Rectal smooth muscle tissue (tissue), 1 donor: ENCODE measurements at regions not wholly inside any gene's neighbourhood (a gene's known extent, or its start where the extent isn't known, plus 50 kb on each side); places are given as distances from the start of the nearest gene placed in this dataset.

Experiments
- H3K27ac ChIP-seq: one replicate; pipeline ENCODE4 v1.7.0; 2013; ENCODE audit warnings: low read depth, low read length, inconsistent platforms
- H3K27me3 ChIP-seq: one replicate; pipeline ENCODE4 v1.7.0; 2013; ENCODE audit warnings: low read length; ENCODE audit not compliant: control insufficient read depth, insufficient read depth
- H3K36me3 ChIP-seq: one replicate; pipeline ENCODE4 v1.7.0; 2013; ENCODE audit warnings: low read length; ENCODE audit not compliant: control insufficient read depth, insufficient read depth
- H3K4me1 ChIP-seq: one replicate; pipeline ENCODE4 v1.7.0; 2013; ENCODE audit warnings: low read length; ENCODE audit not compliant: control insufficient read depth, insufficient read depth
- H3K4me3 ChIP-seq: one replicate; pipeline ENCODE4 v1.7.0; 2013; ENCODE audit warnings: low read length
- H3K9ac ChIP-seq: one replicate; pipeline ENCODE4 v1.7.0; 2013; ENCODE audit warnings: low read length

DNA sequence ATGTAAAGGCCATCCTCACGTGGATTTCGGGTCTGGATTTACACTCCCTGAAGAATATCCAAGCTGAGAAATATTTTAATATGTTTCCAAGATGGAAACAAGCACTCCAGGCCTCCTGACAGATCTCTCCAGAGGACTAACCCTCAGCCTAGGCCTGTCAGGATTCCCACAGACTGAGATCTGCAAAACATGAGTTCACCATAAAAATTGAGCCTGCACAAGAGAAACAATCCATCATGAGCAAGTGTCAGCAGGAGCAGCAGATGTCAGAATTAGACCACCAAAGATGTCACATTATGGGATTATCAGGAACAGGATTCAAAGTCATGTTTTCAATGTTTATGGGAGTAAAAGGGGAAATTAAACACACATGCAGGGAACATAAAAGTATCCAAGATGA, 191.3 kb downstream of the TFCP2L1 start:
- no peaks in the 10 kb centered on the region for H3K27me3 ChIP-seq
- H3K9ac ChIP-seq, result no peak overlapping the region
- H3K27ac ChIP-seq, result no peak overlapping the region
- H3K4me3 ChIP-seq, result no peak overlapping the region
- H3K4me1 ChIP-seq, result no peaks in the 10 kb centered on the region
- H3K36me3 ChIP-seq, result no peaks in the 10 kb centered on the region

- H3K27me3 ChIP-seq, result no peaks in the 10 kb centered on the region
- no peak overlapping the region for H3K4me3 ChIP-seq
- no peak overlapping the region for H3K27ac ChIP-seq
- no peaks in the 10 kb centered on the region for H3K36me3 ChIP-seq
- H3K4me1 ChIP-seq, result no peaks in the 10 kb centered on the region
- H3K9ac ChIP-seq, result no peak overlapping the region
Measured at GRCh38 chr2:121094101-121094500, 190.9 kb downstream of the TFCP2L1 start.

DNA sequence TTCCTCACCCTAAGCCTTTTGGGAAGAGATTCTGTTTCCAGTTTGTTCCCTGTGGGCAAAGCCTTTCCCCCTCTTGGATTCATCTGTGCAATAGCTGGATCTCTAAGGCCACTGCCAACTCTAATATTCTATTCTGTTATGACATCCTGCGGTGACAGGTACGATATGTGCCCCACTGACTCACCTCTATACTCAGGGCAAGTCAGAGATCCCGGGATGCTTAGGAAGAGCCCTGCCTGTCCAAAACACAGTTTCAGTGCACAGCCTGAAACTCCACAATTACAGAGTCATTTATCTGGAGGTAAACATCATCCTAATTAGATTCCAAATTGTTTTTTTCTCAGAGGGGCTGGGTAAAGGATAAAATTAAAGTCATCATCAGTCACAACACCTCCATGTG, 190.2 kb downstream of the TFCP2L1 start:
- Histone ChIP-seq H3K9ac (no peak overlapping the region), H3K4me3 (no peak overlapping the region), H3K4me1 (no peaks in the 10 kb centered on the region), H3K27me3 (no peaks in the 10 kb centered on the region), H3K27ac (no peak overlapping the region), H3K36me3 (no peaks in the 10 kb centered on the region)

- no peak overlapping the region for H3K9ac ChIP-seq
- H3K27ac ChIP-seq, result no peak overlapping the region
- no peaks in the 10 kb centered on the region for H3K36me3 ChIP-seq
Measured at GRCh38 chr2:121095257-121096080, 189.5 kb downstream of the TFCP2L1 start.

DNA sequence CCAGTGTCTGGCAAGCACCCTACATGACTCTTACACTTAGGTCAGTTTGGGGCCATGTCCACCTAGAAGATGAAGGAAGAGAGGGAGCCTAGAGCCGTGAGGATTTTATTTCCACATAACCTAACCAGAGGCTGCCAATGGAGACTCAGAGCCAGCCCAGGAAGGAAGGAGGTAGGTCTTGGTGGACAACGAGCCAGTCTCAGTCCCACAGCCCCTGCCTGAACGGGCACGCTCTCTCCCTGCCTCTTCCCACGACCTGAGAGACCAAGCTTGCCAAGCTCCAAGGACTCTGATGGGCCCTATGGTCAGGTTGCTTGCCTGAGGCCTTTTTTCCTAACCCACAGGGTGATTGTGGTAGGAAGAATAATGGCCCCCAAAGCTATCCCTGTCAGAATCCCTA, 188.4 kb downstream of the TFCP2L1 start:
- Histone ChIP-seq H3K36me3 (no peaks in the 10 kb centered on the region), H3K27me3 (no peaks in the 10 kb centered on the region), H3K4me3 (no peak overlapping the region), H3K9ac (no peak overlapping the region), H3K4me1 (no peaks in the 10 kb centered on the region), H3K27ac (no peak overlapping the region)

More at GRCh38 chr2:121095257-121096080, 189.5 kb downstream of the TFCP2L1 start:
- Histone ChIP-seq H3K4me3 (no peak overlapping the region), H3K27me3 (no peaks in the 10 kb centered on the region), H3K4me1 (no peaks in the 10 kb centered on the region)

DNA sequence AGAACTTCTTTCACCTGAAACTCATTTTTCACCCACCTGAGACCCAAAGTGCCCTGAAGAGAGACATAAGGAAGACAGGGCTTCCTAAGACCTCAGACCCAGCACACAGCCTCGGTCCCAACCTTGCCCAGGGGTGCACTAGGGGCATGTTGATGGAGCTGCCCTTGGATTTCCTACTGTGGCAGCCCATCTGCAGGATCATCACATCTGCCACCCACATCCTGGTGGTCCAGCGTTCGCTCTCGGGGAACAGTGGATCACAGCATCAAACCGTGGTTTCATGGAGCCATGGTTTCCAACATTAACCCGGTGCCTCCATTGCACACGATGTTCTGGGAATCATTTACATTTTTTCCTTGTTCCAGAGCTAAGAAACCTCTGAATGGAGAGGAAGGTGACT, 186.4 kb downstream of the TFCP2L1 start:
- Histone ChIP-seq H3K27me3 (no peaks in the 10 kb centered on the region), H3K4me1 (no peaks in the 10 kb centered on the region), H3K9ac (no peak overlapping the region), H3K4me3 (no peak overlapping the region), H3K36me3 (no peaks in the 10 kb centered on the region), H3K27ac (no peak overlapping the region)

DNA sequence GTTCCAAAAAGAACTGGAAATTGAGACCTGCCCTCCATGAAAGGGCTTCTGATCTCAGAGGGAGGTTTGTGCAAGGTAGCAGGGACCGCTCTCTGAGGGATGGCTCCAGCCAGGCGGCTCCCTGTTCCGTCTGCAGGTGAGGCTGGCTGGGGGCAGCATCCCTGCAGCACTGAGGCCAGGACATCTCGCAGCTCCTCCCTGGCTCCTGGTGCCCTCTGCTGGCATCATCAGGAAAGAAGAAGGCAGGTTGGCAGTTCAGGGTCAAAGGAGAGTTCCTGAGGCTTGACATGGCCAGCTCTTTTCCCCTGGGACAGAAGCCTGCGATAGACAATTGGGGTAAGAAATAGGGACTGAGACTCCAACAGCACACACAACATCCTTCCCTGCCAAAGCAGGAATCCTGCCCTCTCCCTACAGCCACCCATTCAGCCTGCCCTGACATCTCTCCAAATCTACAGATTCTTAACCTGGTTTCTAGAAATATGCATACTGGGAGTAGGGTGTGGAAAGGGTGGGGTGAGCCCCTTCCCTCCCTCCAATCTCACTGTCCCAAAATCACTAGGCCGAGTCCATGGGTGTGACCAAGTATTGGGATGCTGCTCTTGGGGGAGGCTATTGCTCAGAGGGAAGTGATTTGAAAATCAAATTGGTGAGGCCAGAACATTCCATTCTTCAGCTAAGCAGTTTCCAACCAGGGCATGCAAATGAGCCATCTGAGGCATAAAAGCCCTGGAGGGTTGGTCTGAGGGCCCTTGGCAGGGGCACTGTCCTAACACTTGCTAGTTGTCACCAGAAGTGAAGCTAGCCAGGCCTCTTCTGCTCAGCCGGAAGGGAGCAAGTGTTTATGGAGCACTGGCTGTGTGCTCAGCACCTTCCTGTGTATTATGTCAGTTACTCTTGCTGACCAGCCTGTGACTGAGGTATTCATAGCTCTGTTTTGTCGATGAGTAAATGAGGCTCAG, 185.4 kb downstream of the TFCP2L1 start:
- no peak overlapping the region for H3K4me3 ChIP-seq
- no peak overlapping the region for H3K27ac ChIP-seq
- H3K27me3 ChIP-seq, result no peaks in the 10 kb centered on the region

GRCh38 chr2:121101093-121101715, 183.8 kb downstream of the TFCP2L1 start:
- H3K27ac ChIP-seq, result no peak overlapping the region
- no peaks in the 10 kb centered on the region for H3K27me3 ChIP-seq
- no peaks in the 10 kb centered on the region for H3K36me3 ChIP-seq
- no peak overlapping the region for H3K4me3 ChIP-seq
- no peak overlapping the region for H3K9ac ChIP-seq
- no peaks in the 10 kb centered on the region for H3K4me1 ChIP-seq

More for the DNA sequence above, 185.4 kb downstream of the TFCP2L1 start:
- H3K36me3 ChIP-seq, result no peaks in the 10 kb centered on the region
- no peaks in the 10 kb centered on the region for H3K4me1 ChIP-seq
- no peak overlapping the region for H3K9ac ChIP-seq

- Histone ChIP-seq H3K9ac (no peak overlapping the region), H3K27ac (no peak overlapping the region), H3K4me3 (no peak overlapping the region), H3K4me1 (no peaks in the 10 kb centered on the region), H3K27me3 (no peaks in the 10 kb centered on the region), H3K36me3 (no peaks in the 10 kb centered on the region)
Measured at GRCh38 chr2:121102941-121103340, 182.1 kb downstream of the TFCP2L1 start.

GRCh38 chr2:121103960-121104359, 181.0 kb downstream of the TFCP2L1 start:
- Histone ChIP-seq H3K4me3 (no peak overlapping the region), H3K4me1 (no peaks in the 10 kb centered on the region), H3K9ac (no peak overlapping the region), H3K36me3 (no peaks in the 10 kb centered on the region), H3K27ac (no peak overlapping the region), H3K27me3 (no peaks in the 10 kb centered on the region)

- Histone ChIP-seq H3K27ac (no peak overlapping the region), H3K9ac (no peak overlapping the region), H3K4me3 (no peak overlapping the region), H3K4me1 (no peaks in the 10 kb centered on the region), H3K36me3 (no peaks in the 10 kb centered on the region), H3K27me3 (no peaks in the 10 kb centered on the region)
Measured at GRCh38 chr2:121104721-121105141, 180.3 kb downstream of the TFCP2L1 start.

GRCh38 chr2:121110924-121111323, 174.1 kb downstream of the TFCP2L1 start:
- Histone ChIP-seq H3K9ac (no peak overlapping the region), H3K27me3 (no peaks in the 10 kb centered on the region), H3K4me1 (no peaks in the 10 kb centered on the region), H3K36me3 (no peaks in the 10 kb centered on the region), H3K27ac (no peak overlapping the region), H3K4me3 (no peak overlapping the region)
